ENCODE measurements at regions not wholly inside any gene's neighbourhood (a gene's known extent, or its start where the extent isn't known, plus 50 kb on each side); places are given as distances from the start of the nearest gene placed in this dataset.
"Not testable (repeated sequence)": the region's sequence is repeated elsewhere in the genome, so short reads cannot be mapped to it uniquely, and the experiment has no call there.

GRCh38 chr14:25444381-25444780 is 394.4 kb upstream of the STXBP6 start:
- TF ChIP-seq CTCF (IDR thresholded peaks at IDR 0.05; ENCODE audit: insufficient read depth, low read depth, low read length): no peak
- no peak for DNase-seq (ENCODE audit: low read depth)
- H3K36me3 ChIP-seq (ENCODE audit: control insufficient read depth, insufficient read depth, low read length): no peaks in the 10 kb centered on the region
- H3K27me3 ChIP-seq (ENCODE audit: control insufficient read depth, insufficient read depth, low read length): no peaks in the 10 kb centered on the region
- POLR2A ChIA-PET: no interaction called here
- CTCF ChIA-PET: no interaction called here
- no peak overlapping the region for H3K4me3 ChIP-seq (ENCODE audit: low read depth, low read length)

GRCh38 chr14:25440382-25440781 is 390.4 kb upstream of the STXBP6 start:
- H3K27me3 ChIP-seq (ENCODE audit: control insufficient read depth, insufficient read depth, low read length); POLR2A ChIA-PET; CTCF ChIA-PET; H3K4me3 ChIP-seq (ENCODE audit: low read depth, low read length); H3K36me3 ChIP-seq (ENCODE audit: control insufficient read depth, insufficient read depth, low read length); DNase-seq (ENCODE audit: low read depth): not testable (repeated sequence)

GRCh38 chr14:25436906-25437305 is 387.0 kb upstream of the STXBP6 start:
- ChIA-PET POLR2A (no interaction called here), CTCF (interaction anchor here (0.6 kb wide), 1 partner anchor 701 kb away, joined by 3 read pairs; no protein-coding TSS in a partner anchor)
- Histone ChIP-seq H3K36me3 (ENCODE audit: control insufficient read depth, insufficient read depth, low read length) (no peaks in the 10 kb centered on the region), H3K4me3 (ENCODE audit: low read depth, low read length) (no peak overlapping the region), H3K27me3 (ENCODE audit: control insufficient read depth, insufficient read depth, low read length) (no peaks in the 10 kb centered on the region)
- DNase-seq (ENCODE audit: low read depth): no peak
- no peak for TF ChIP-seq CTCF (IDR thresholded peaks at IDR 0.05; ENCODE audit: insufficient read depth, low read depth, low read length)

GRCh38 chr14:25436288-25436875 is 386.4 kb upstream of the STXBP6 start:
- TF ChIP-seq CTCF (IDR thresholded peaks at IDR 0.05; ENCODE audit: insufficient read depth, low read depth, low read length): no peak
- DNase-seq (ENCODE audit: low read depth): no peak
- no peaks in the 10 kb centered on the region for H3K36me3 ChIP-seq (ENCODE audit: control insufficient read depth, insufficient read depth, low read length)
- no peak overlapping the region for H3K4me3 ChIP-seq (ENCODE audit: low read depth, low read length)
- ChIA-PET CTCF (no interaction called here), POLR2A (no interaction called here)
- H3K27me3 ChIP-seq (ENCODE audit: control insufficient read depth, insufficient read depth, low read length): no peaks in the 10 kb centered on the region

GRCh38 chr14:25431211-25432076 is 381.5 kb upstream of the STXBP6 start:
- H3K4me3 ChIP-seq (ENCODE audit: low read depth, low read length): no peak overlapping the region
- POLR2A ChIA-PET: no interaction called here
- DNase-seq (ENCODE audit: low read depth): no peak
- TF ChIP-seq CTCF (IDR thresholded peaks at IDR 0.05; ENCODE audit: insufficient read depth, low read depth, low read length): no peak
- CTCF ChIA-PET: interaction anchor here (0.6 kb wide), 1 partner anchor 575 kb away, joined by 3 read pairs; no protein-coding TSS in a partner anchor
- H3K36me3 ChIP-seq (ENCODE audit: control insufficient read depth, insufficient read depth, low read length): no peaks in the 10 kb centered on the region
- no peaks in the 10 kb centered on the region for H3K27me3 ChIP-seq (ENCODE audit: control insufficient read depth, insufficient read depth, low read length)
